NCI-H2196 treated with DMSO at 0.1 percent for 48 hours (cell line): ENCODE measurements at regions not wholly inside any gene's neighbourhood (a gene's known extent, or its start where the extent isn't known, plus 50 kb on each side); places are given as distances from the start of the nearest gene placed in this dataset.
"Not testable (repeated sequence)": the region's sequence is repeated elsewhere in the genome, so short reads cannot be mapped to it uniquely, and the experiment has no call there.

Experiments used
- DNase-seq: peaks from one replicate; lab custom pipeline; 2025; ENCODE audit not compliant: unreplicated experiment; lab: John Stamatoyannopoulos, UW

GRCh38 chr18:34280000-34280399 lies 55.3 kb upstream of the NOL4 start:
- DNase-seq = no peak

- no peak for DNase-seq
Observed at GRCh38 chr18:34280653-34281052, 55.9 kb upstream of the NOL4 start.

DNA sequence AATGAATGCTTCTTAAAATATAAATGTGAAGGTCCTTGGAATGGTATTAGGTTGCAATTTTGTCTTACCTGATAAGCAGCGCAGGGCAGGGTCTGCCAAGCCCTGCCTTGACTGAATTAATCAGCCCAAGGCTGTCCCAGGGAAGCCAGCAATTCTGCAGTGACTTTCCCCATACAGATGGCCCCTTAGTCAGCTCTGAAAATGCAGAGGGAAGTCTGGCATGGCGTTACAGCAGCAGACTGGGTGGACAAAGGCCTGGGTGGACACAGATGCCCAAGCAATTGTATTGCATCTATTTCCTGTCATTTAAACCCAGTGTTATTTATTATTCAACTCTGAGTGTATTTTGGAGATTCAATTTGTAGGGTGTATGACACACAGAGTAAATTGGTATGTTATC lies 56.6 kb upstream of the NOL4 start:
- peak; percentile 48 for DNase-seq

- no peak for DNase-seq
Observed at GRCh38 chr18:34281722-34282121, 57.0 kb upstream of the NOL4 start.

- no peak for DNase-seq
Observed at GRCh38 chr18:34283506-34283905, 58.8 kb upstream of the NOL4 start.

- no peak for DNase-seq
Observed at GRCh38 chr18:34287825-34288224, 63.1 kb upstream of the NOL4 start.

GRCh38 chr18:34292594-34292993 lies 67.9 kb upstream of the NOL4 start:
- DNase-seq = no peak

- DNase-seq = no peak
Observed at GRCh38 chr18:34297287-34297686, 72.6 kb upstream of the NOL4 start.

- DNase-seq = no peak
Observed at GRCh38 chr18:34299828-34300227, 75.1 kb upstream of the NOL4 start.

DNA sequence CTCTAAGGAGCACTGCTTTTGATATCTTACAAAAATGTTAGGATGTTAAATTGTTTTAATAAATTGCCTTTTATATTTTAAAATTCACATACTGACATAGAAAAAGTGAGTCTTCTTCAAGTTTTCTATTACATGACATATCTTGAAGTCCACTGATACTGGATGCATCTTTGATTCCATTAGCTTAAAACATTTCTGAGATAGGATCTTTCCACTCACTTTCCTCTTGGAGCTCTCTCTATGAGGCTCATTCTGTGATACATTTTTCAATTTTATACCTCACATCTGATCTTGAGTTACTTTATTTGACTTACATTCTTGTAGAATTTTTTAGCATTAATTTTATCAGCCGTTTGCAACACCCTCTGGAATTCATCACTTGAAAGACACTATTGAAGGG lies 86.8 kb upstream of the NOL4 start:
- DNase-seq = no peak

GRCh38 chr18:34314847-34315246 lies 90.1 kb upstream of the NOL4 start:
- no peak for DNase-seq

DNA sequence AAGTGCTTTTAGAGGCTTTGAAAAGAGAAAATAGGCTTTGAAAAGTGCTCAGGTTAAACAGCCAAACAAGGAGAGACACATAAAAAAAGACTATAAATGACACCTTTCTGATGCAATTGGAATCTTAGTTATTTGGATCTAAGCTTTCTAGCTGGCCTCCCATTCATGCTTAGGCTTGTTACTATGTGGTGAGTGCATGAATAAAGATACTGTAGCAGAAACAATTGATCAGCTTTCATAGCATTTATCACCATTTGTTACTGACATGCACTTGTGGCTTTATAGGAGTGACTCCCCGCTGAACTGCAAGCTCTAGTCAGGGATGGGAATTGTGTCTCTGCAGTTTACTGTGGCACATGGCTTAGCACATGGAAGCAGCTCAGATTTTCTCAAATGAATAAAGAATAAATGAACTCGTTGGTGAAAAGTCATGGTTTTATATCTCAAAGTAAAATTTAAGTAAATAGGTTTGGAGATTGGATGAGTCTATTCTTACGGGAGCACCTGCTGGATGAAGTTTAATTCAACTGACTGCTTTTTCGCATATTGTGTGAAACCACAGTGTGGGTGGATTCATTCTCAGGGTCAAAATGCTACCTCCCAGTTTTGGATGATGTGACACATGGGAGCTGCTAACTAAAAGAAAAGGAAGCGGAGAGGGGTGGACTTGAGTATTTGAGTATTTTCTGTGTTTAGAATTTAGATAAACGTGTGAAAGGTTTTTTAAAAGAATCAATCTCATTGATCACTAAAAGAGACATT lies 91.1 kb upstream of the NOL4 start:
- DNase-seq = peak; percentile 17

DNA sequence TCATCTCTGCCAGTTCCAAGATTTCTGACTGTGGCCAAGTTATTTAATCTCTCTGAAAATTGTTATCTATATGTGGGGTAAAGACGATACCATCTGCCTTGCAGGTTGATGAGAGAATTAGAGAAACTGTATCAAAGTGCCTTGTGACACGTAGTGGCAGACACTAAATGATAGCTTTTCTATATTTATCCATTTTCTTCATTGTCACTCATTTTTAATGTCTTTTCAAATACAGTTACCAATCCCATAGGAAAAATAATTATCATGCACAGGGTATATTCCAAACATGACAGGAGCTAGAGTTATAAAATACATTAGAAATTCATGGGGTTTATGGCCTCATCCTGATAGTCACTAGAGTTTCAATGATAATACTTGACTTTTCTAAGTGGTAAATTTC lies 95.6 kb upstream of the NOL4 start:
- no peak for DNase-seq

GRCh38 chr18:34321066-34321465 lies 96.4 kb upstream of the NOL4 start:
- no peak for DNase-seq

DNA sequence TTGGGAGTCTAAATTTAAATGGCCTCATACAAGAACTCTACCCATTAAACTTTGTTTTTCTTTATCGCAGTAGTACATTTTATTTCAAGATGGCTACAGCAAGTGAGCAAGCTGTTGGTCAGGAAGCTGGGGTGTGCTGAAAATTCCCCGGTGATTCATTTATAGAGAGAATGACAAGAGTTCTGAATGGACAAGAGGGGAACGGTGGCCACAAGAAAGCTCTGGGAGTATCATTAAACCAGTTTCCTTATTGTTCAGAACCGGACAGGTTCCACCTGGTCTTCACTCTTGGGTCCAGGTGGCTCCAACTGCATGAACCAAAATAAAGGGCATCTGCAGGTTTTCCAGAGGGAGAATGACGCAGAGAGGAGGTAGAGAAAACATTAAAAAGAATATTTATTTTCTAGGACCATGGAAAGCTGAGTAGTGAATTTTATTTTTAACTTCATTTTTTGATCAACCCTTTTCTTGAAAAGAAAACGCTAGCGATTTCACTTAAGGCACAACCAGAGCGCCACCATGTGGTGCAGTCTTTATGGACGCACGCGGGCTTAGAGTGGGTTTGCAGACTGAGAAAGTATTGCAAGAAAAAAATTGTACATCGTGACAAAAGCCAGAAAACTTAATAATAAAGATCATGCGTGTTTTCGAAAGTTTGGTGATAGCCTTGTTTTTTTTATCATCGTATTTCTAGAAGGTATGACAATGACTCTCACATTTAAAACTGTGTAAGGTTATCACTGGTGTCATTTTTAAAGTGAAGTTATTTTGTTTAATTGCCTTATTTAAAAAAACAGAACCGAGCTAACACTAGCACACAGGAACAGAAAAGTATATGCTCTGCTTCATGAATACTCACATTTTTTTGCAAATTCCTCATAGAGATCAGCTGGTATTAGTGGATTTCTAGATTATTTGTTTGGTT lies 97.9 kb upstream of the NOL4 start:
- peak; percentile 52 for DNase-seq

GRCh38 chr18:34329840-34330239 lies 105.1 kb upstream of the NOL4 start:
- no peak for DNase-seq

DNA sequence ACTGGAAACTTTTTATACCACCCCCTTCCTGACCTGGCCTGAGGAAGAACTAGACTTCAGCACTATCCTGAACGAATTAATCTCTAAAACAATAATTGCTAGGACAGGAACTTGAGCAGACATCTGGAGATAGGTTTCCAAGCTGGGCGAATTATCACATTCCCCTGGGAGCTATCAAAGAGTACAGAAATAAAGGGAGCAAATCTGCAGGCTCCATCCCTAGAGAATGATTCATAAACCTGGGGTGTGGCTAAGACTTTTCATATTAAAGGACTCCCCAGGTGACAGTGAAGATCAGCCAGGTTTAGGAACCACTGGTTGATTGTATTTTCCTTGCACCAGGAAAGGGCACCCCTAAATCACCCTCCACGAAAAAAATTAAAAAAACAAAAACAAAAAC lies 105.6 kb upstream of the NOL4 start:
- no peak for DNase-seq

GRCh38 chr18:34330907-34331306 lies 106.2 kb upstream of the NOL4 start:
- not testable (repeated sequence) for DNase-seq

GRCh38 chr18:34331343-34331742 lies 106.6 kb upstream of the NOL4 start:
- DNase-seq = not testable (repeated sequence)

- peak; percentile 24 for DNase-seq
Observed at GRCh38 chr18:34339155-34339554, 114.4 kb upstream of the NOL4 start.

GRCh38 chr18:34342960-34343359 lies 118.2 kb upstream of the NOL4 start:
- DNase-seq = no peak

- DNase-seq = no peak
Observed at GRCh38 chr18:34345738-34346137, 121.0 kb upstream of the NOL4 start.
